Uterus (tissue), 2 donors: ENCODE measurements at regions not wholly inside any gene's neighbourhood (a gene's known extent, or its start where the extent isn't known, plus 50 kb on each side); places are given as distances from the start of the nearest gene placed in this dataset.

Experiments used
- POLR2A ChIP-seq, 2 donors: fragments of 450-650 bp; IDR thresholded peaks; one replicate each; pipeline ENCODE4 v1.6.1; 2016; ENCODE audit warnings: antibody characterized with exemption in 2 of 2, mild to moderate bottlenecking in 1 of 2, moderate library complexity in 1 of 2
- TF ChIP-seq, protein P1 (sequence below), 4 experiments: fragments of 200-600 bp in 2 of 4; fragments of 450-650 bp in 2 of 4; sonication (generic) in 2 of 4; IDR thresholded peaks; one replicate each; pipeline ENCODE4 v1.5.1; 2016 to 2019; ENCODE audit warnings: antibody characterized with exemption in 4 of 4, mild to moderate bottlenecking in 2 of 4, moderate library complexity in 1 of 4

- TF ChIP-seq POLR2A (IDR thresholded peaks at IDR 0.05) = no peak
- TF ChIP-seq, protein P1, sequence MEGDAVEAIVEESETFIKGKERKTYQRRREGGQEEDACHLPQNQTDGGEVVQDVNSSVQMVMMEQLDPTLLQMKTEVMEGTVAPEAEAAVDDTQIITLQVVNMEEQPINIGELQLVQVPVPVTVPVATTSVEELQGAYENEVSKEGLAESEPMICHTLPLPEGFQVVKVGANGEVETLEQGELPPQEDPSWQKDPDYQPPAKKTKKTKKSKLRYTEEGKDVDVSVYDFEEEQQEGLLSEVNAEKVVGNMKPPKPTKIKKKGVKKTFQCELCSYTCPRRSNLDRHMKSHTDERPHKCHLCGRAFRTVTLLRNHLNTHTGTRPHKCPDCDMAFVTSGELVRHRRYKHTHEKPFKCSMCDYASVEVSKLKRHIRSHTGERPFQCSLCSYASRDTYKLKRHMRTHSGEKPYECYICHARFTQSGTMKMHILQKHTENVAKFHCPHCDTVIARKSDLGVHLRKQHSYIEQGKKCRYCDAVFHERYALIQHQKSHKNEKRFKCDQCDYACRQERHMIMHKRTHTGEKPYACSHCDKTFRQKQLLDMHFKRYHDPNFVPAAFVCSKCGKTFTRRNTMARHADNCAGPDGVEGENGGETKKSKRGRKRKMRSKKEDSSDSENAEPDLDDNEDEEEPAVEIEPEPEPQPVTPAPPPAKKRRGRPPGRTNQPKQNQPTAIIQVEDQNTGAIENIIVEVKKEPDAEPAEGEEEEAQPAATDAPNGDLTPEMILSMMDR (IDR thresholded peaks at IDR 0.05) = no peak
Observed at GRCh38 chr3:177831361-177831760, 634.1 kb upstream of the TBL1XR1 start.
